ENCODE measurements at regions not wholly inside any gene's neighbourhood (a gene's known extent, or its start where the extent isn't known, plus 50 kb on each side); places are given as distances from the start of the nearest gene placed in this dataset.

- peak; percentile 41 for DNase-seq (ENCODE audit: low spot score)
These were observed 229.2 kb downstream of the PTTG2 start for GRCh38 chr4:38189445-38189844.

- DNase-seq (ENCODE audit: low spot score): peak; percentile 64
These were observed 230.6 kb downstream of the PTTG2 start for GRCh38 chr4:38190717-38191178.

- DNase-seq (ENCODE audit: low spot score): peak; percentile 85
These were observed 232.3 kb downstream of the PTTG2 start for GRCh38 chr4:38192516-38192915.

GRCh38 chr4:38193236-38193863, 233.2 kb downstream of the PTTG2 start:
- DNase-seq (ENCODE audit: low spot score): peak; percentile 30

GRCh38 chr4:38194047-38194602, 233.9 kb downstream of the PTTG2 start:
- DNase-seq (ENCODE audit: low spot score): peak; percentile 22

GRCh38 chr4:38195486-38195885, 235.3 kb downstream of the PTTG2 start:
- DNase-seq (ENCODE audit: low spot score): peak; percentile 47

- peak; percentile 60 for DNase-seq (ENCODE audit: low spot score)
These were observed 235.7 kb downstream of the PTTG2 start for GRCh38 chr4:38195911-38196310.

GRCh38 chr4:38202242-38202641, 242.0 kb downstream of the PTTG2 start:
- no peak for DNase-seq (ENCODE audit: low spot score)

GRCh38 chr4:38203609-38204008, 243.4 kb downstream of the PTTG2 start:
- no peak for DNase-seq (ENCODE audit: low spot score)

GRCh38 chr4:38204339-38205035, 244.3 kb downstream of the PTTG2 start:
- DNase-seq (ENCODE audit: low spot score): no peak

GRCh38 chr4:38205261-38205660, 245.1 kb downstream of the PTTG2 start:
- no peak for DNase-seq (ENCODE audit: low spot score)

GRCh38 chr4:38207110-38207457, 246.9 kb downstream of the PTTG2 start:
- DNase-seq (ENCODE audit: low spot score): no peak

- no peak for DNase-seq (ENCODE audit: low spot score)
These were observed 249.5 kb downstream of the PTTG2 start for GRCh38 chr4:38209654-38210053.

- DNase-seq (ENCODE audit: low spot score): no peak
These were observed 250.4 kb downstream of the PTTG2 start for GRCh38 chr4:38210396-38211114.

GRCh38 chr4:38211885-38212284, 251.7 kb downstream of the PTTG2 start:
- DNase-seq (ENCODE audit: low spot score): no peak

GRCh38 chr4:38213083-38213805, 253.0 kb downstream of the PTTG2 start:
- DNase-seq (ENCODE audit: low spot score): no peak

- DNase-seq (ENCODE audit: low spot score): no peak
These were observed 262.7 kb downstream of the PTTG2 start for GRCh38 chr4:38222892-38223291.

GRCh38 chr4:38223306-38223705, 263.1 kb downstream of the PTTG2 start:
- no peak for DNase-seq (ENCODE audit: low spot score)

- no peak for DNase-seq (ENCODE audit: low spot score)
These were observed 263.6 kb downstream of the PTTG2 start for GRCh38 chr4:38223782-38224236.

- DNase-seq (ENCODE audit: low spot score): no peak
These were observed 264.7 kb downstream of the PTTG2 start for GRCh38 chr4:38224850-38225249.

- DNase-seq (ENCODE audit: low spot score): no peak
These were observed 266.0 kb downstream of the PTTG2 start for GRCh38 chr4:38226170-38226569.
